ENCODE measurements at regions not wholly inside any gene's neighbourhood (a gene's known extent, or its start where the extent isn't known, plus 50 kb on each side); places are given as distances from the start of the nearest gene placed in this dataset.

DNA sequence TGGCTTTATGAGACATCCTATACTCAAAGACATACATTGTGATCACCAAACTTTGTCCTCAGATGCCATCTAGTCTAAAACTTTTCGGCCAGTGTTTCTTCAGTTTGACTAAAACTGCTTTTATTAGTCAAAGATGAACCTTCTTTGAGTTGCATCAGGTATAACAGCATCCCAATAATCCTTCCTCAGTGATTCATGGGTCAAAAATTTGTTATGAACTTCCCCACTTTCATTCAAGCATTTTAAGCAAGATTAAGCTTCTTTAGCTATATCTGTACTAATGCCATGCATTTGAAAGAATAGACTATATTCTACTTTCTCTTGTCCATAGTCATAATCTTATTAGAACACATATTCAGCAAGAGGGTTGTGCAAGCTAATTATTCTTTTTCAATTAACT lies 1070.4 kb upstream of the ADGRL3 start:
- Histone ChIP-seq H3K27me3 (ENCODE audit: control insufficient read depth in 2 of 2, insufficient read depth in 2 of 2, low read length in 2 of 2) (no peaks in the 10 kb centered on the region), H3K4me2 (ENCODE audit: insufficient read depth, low read length) (no peak overlapping the region), H2AFZ (ENCODE audit: low read depth, low read length) (no peak overlapping the region), H3K27ac (ENCODE audit: insufficient read depth, low read depth, low read length) (no peak overlapping the region), H3K9ac (replicated peaks; ENCODE audit: extremely low read depth, insufficient read depth, low read length) (no peak overlapping the region), H3K79me2 (ENCODE audit: control insufficient read depth, insufficient read depth, low read length) (no peaks in the 10 kb centered on the region), H3K9me3 (replicated peaks; ENCODE audit: control insufficient read depth, insufficient read depth, low read length) (peaks cover 4% of the 10 kb centered on the region), H4K20me1 (replicated peaks; ENCODE audit: control insufficient read depth, extremely low read depth, insufficient read depth, low read length) (no peaks in the 10 kb centered on the region), H3K36me3 (ENCODE audit: control insufficient read depth in 2 of 2, extremely low read depth in 1 of 2, insufficient read depth in 2 of 2, low read length in 2 of 2) (no peaks in the 10 kb centered on the region), H3K4me3 (replicated peaks in 1 of 3; ENCODE audit: insufficient read depth in 1 of 3, low read depth in 1 of 3, low read length in 3 of 3) (no peak overlapping the region), H3K9me1 (replicated peaks; ENCODE audit: control insufficient read depth, extremely low read depth, insufficient read depth, low read length) (no peaks in the 10 kb centered on the region), H3K4me1 (ENCODE audit: control insufficient read depth, extremely low read depth, insufficient read depth, low read length) (no peaks in the 10 kb centered on the region)
- ChIA-PET POLR2A (no interaction called here), CTCF (no interaction called here)
- no TSS peak for BruUV-seq (replicated peaks)
- TF ChIP-seq FOS (IDR thresholded peaks at IDR 0.05; ENCODE audit: borderline replicate concordance, insufficient read depth, low read length) (no peak), CTCF (IDR thresholded peaks at IDR 0.05; ENCODE audit: extremely low read depth in 1 of 2, insufficient read depth in 1 of 2, low read depth in 1 of 2, low read length in 2 of 2) (no peak), POLR2AphosphoS5 (IDR thresholded peaks at IDR 0.05; ENCODE audit: insufficient read depth, low read depth, low read length) (no peak), POLR2A (IDR thresholded peaks at IDR 0.05; ENCODE audit: low read depth, low read length) (no peak), EZH2 (IDR thresholded peaks at IDR 0.05; ENCODE audit: borderline replicate concordance, low read depth, low read length, severe bottlenecking) (no peak), JUN (IDR thresholded peaks at IDR 0.05; ENCODE audit: borderline replicate concordance, insufficient read depth, insufficient read length, low read depth) (no peak), MAX (IDR thresholded peaks at IDR 0.05; ENCODE audit: insufficient read depth, insufficient read length) (no peak), MYC (IDR thresholded peaks at IDR 0.05; ENCODE audit: low read depth, low read length) (no peak), GATA2 (IDR thresholded peaks at IDR 0.05; ENCODE audit: insufficient read depth, insufficient read length, low read depth, low read length) (no peak)
- dilution Hi-C loops (cut with MboI; ENCODE audit: extremely low pct_ligation_motif_present, low sequenced_read_pairs) = no loop called here
- FAIRE-seq (no peak), DNase-seq (ENCODE audit: low read depth, low spot score) (no peak)
- intact Hi-C loops (cut with micrococcal nuclease) = no loop called here
